Nephron progenitor cell (in vitro differentiated cells): ENCODE measurements at regions not wholly inside any gene's neighbourhood (a gene's known extent, or its start where the extent isn't known, plus 50 kb on each side); places are given as distances from the start of the nearest gene placed in this dataset.

Experiments used
- DNase-seq: peaks from one replicate; pipeline ENCODE4 v3.0.0; 2021
- H3K27ac Mint-ChIP-seq: 2 replicates; pipeline ENCODE4 v1.8.0; 2021; ENCODE audit warnings: mild to moderate bottlenecking, moderate library complexity, mixed read lengths
- H3K27me3 Mint-ChIP-seq: 2 replicates; pipeline ENCODE4 v1.8.0; 2021; ENCODE audit warnings: mild to moderate bottlenecking, low read depth, mixed read lengths; ENCODE audit not compliant: poor library complexity
- H3K36me3 Mint-ChIP-seq: 2 replicates; pipeline ENCODE4 v1.8.0; 2021; ENCODE audit warnings: low read depth, mixed read lengths
- H3K4me1 Mint-ChIP-seq: 2 replicates; pipeline ENCODE4 v1.8.0; 2021; ENCODE audit warnings: mixed read lengths
- H3K4me3 Mint-ChIP-seq: 2 replicates; pipeline ENCODE4 v1.8.0; 2021; ENCODE audit warnings: mild to moderate bottlenecking, moderate library complexity, mixed read lengths
- H3K9me3 Mint-ChIP-seq: 2 replicates; pipeline ENCODE4 v1.8.0; 2021; ENCODE audit warnings: mild to moderate bottlenecking, moderate library complexity, mixed read lengths
- TF ChIP-seq, protein P1 (sequence below): fragments of 200-600 bp; sonication (generic); IDR thresholded peaks from 2 replicates; pipeline ENCODE4 v1.5.0; 2021; ENCODE audit warnings: antibody characterized with exemption

GRCh38 chr20:10984294-10984693 lies 310.5 kb upstream of the JAG1 start:
- no peaks in the 10 kb centered on the region for H3K27me3 Mint-ChIP-seq
- H3K4me1 Mint-ChIP-seq = peaks cover 76% of the 10 kb centered on the region
- DNase-seq = no peak
- no peaks in the 10 kb centered on the region for H3K9me3 Mint-ChIP-seq
- TF ChIP-seq, protein P1, sequence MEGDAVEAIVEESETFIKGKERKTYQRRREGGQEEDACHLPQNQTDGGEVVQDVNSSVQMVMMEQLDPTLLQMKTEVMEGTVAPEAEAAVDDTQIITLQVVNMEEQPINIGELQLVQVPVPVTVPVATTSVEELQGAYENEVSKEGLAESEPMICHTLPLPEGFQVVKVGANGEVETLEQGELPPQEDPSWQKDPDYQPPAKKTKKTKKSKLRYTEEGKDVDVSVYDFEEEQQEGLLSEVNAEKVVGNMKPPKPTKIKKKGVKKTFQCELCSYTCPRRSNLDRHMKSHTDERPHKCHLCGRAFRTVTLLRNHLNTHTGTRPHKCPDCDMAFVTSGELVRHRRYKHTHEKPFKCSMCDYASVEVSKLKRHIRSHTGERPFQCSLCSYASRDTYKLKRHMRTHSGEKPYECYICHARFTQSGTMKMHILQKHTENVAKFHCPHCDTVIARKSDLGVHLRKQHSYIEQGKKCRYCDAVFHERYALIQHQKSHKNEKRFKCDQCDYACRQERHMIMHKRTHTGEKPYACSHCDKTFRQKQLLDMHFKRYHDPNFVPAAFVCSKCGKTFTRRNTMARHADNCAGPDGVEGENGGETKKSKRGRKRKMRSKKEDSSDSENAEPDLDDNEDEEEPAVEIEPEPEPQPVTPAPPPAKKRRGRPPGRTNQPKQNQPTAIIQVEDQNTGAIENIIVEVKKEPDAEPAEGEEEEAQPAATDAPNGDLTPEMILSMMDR = no peak
- H3K27ac Mint-ChIP-seq = peak overlapping the region; percentile 82
- no peak overlapping the region for H3K4me3 Mint-ChIP-seq
- no peaks in the 10 kb centered on the region for H3K36me3 Mint-ChIP-seq

DNA sequence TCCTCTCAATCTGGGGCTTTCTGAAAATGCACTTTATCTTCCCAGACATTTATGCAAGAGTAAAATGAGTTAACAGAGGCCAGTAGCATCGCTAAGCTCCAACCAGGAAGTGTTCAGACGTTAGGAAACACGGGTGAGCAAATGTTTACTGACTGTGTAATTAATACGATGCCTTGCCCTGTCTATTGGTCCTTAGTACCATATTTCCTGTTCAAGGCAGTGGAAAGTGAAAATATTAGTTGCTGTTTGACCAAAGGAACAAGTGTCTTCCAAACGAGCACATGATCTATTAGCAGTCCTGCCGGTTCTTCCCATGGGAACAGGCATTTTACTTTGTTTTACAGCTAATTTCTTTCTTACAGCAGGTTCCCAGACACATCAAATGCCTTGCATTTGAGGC lies 311.1 kb upstream of the JAG1 start:
- peaks cover 77% of the 10 kb centered on the region for H3K4me1 Mint-ChIP-seq
- TF ChIP-seq, protein P1 = no peak
- no peaks in the 10 kb centered on the region for H3K36me3 Mint-ChIP-seq
- no peaks in the 10 kb centered on the region for H3K27me3 Mint-ChIP-seq
- no peak overlapping the region for H3K4me3 Mint-ChIP-seq
- no peaks in the 10 kb centered on the region for H3K9me3 Mint-ChIP-seq
- H3K27ac Mint-ChIP-seq = peak overlapping the region; percentile 82
- no peak for DNase-seq

DNA sequence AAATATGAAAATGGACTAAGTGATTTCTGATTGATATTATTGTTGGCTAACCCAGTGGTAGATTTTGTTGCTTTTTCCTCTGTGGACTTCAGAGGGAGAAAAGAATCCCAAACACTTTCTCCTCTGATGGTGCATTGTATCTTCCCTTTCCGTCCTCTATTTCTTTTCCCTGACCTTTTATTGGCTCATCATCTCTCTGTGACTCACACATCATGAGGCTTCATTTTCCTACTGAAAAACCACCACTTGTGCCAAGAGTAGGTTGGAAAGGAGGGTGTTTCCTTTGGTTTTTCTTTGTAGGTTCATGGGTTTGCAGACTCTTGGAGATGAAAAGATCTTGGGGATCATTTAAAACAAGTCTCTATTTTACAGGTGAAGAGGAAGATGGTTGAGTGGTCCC lies 311.7 kb upstream of the JAG1 start:
- H3K27me3 Mint-ChIP-seq = no peaks in the 10 kb centered on the region
- no peak for DNase-seq
- H3K4me3 Mint-ChIP-seq = no peak overlapping the region
- H3K9me3 Mint-ChIP-seq = no peaks in the 10 kb centered on the region
- H3K36me3 Mint-ChIP-seq = no peaks in the 10 kb centered on the region
- peaks cover 74% of the 10 kb centered on the region for H3K4me1 Mint-ChIP-seq
- TF ChIP-seq, protein P1 = no peak
- no peak overlapping the region for H3K27ac Mint-ChIP-seq

DNA sequence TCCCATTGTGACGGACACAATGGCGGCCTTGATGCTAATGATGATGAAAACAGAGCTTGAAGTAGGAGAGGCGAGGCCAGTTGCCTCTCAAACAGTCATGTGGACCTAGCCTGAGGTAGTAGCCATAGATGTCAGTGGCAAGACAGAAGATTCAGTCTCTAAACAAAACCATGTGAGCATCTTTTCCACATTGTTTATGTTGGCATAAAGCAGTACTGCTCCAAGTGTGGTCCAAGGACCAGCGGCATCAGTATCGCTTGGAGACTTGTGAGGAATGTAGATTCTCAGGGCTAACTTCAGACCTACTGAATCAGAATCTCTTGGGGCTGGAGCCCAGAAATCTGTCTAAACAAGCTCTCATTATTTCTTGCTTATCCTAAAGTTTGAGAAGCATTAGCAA lies 312.8 kb upstream of the JAG1 start:
- Mint-ChIP-seq H3K4me3 (no peak overlapping the region), H3K27me3 (no peaks in the 10 kb centered on the region), H3K27ac (no peak overlapping the region), H3K9me3 (no peaks in the 10 kb centered on the region), H3K36me3 (no peaks in the 10 kb centered on the region), H3K4me1 (peaks cover 71% of the 10 kb centered on the region)
- TF ChIP-seq, protein P1 = no peak
- DNase-seq = no peak

DNA sequence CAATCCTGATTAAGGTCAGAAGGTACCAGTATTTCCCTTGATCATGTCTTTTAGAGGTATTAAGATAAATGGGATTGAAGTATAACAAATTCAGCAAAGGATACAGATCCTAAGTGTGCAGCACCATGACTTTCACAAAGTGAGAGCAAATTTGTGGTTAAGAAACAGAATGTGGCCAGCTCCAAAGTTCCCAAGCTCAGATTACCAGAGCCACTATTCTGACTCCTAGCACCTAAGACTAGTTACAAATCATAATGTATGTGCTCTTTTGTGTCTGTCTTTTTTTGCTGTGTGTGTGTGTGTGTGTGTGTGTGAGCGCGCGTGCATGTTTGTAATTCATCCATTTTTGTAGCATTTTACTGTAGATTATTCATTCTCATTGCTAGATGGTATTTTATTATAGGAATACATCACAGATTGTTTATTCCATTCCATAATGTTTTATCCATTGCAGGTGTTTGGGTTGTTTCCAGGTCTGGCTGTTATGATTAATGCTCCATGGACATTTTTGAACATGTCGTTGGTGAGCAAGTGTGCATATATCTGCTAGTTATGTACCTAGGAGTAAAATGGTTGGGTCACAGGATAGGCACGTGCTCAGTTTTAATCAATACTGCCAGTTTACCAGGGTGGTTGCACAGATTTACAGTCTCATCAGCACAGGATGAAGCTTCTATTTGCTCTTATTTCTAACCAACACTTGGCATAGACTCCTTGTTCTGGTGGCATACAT lies 314.0 kb upstream of the JAG1 start:
- H3K9me3 Mint-ChIP-seq = no peaks in the 10 kb centered on the region
- H3K36me3 Mint-ChIP-seq = no peaks in the 10 kb centered on the region
- no peak overlapping the region for H3K27ac Mint-ChIP-seq
- H3K4me1 Mint-ChIP-seq = peaks cover 71% of the 10 kb centered on the region
- H3K27me3 Mint-ChIP-seq = no peaks in the 10 kb centered on the region
- DNase-seq = no peak
- TF ChIP-seq, protein P1 = no peak
- no peak overlapping the region for H3K4me3 Mint-ChIP-seq

DNA sequence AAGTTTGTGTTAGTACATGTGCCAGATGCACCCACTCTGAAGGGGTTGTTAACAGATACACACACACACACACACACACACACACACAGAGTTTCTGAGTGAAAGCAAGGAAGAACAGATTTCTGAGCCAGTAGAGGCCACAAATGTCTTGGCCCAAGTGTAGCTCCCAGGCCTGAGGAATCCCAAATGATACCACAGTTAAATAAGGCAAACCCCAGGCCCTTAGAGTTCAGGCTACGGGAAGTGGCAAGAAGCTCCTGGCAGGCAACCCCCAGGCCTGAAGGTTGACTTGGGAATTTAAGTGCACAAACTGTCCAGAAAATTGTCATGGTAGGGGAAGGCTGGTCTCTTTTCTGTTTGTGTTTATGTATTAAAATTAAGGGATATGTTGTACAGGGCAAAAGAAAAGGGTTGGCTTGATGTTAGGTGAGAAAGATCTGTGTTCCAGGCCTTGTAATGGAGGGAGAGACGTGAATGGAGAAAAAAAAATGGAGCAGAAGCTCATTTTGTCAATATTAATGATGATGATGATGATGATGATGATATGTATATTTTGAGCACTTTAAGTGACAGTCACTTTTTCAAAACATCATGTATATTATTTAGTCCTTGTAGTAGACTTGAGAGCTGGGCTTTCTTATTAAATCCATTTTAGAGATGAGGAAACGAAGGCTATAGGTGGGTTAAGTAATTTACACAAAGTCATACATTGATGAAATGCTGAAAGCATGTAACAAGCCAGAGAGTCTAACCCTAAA lies 317.0 kb upstream of the JAG1 start:
- Mint-ChIP-seq H3K4me3 (no peak overlapping the region), H3K4me1 (peaks cover 57% of the 10 kb centered on the region), H3K9me3 (no peaks in the 10 kb centered on the region), H3K27me3 (no peaks in the 10 kb centered on the region), H3K27ac (peak overlapping the region; percentile 67), H3K36me3 (no peaks in the 10 kb centered on the region)
- no peak for DNase-seq
- TF ChIP-seq, protein P1 = no peak
